Panc1 (cell line): ENCODE measurements at regions not wholly inside any gene's neighbourhood (a gene's known extent, or its start where the extent isn't known, plus 50 kb on each side); places are given as distances from the start of the nearest gene placed in this dataset.

Experiments used
- CTCF ChIP-seq: fragments of 450-650 bp; IDR thresholded peaks from 2 replicates; pipeline ENCODE4 v1.5.1; 2017; ENCODE audit warnings: mild to moderate bottlenecking
- SIN3A ChIP-seq: IDR thresholded peaks from 2 replicates; pipeline ENCODE4 v1.6.1; 2012; ENCODE audit warnings: low read depth, mild to moderate bottlenecking, low read length, moderate library complexity, borderline replicate concordance; ENCODE audit not compliant: insufficient read depth
- TCF7L2 ChIP-seq: IDR thresholded peaks from 2 replicates; pipeline ENCODE4 v1.6.1; 2011; ENCODE audit warnings: mild to moderate bottlenecking, low read depth, low read length, inconsistent platforms
- TF ChIP-seq, protein P1 (sequence below), 2 experiments: IDR thresholded peaks; 2 replicates each; pipeline ENCODE4 v1.6.1; 2011 to 2012; ENCODE audit warnings: low read depth in 2 of 2, control low read depth in 1 of 2, low read length in 1 of 2, mild to moderate bottlenecking in 1 of 2, moderate library complexity in 1 of 2; ENCODE audit not compliant: insufficient read depth in 1 of 2

DNA sequence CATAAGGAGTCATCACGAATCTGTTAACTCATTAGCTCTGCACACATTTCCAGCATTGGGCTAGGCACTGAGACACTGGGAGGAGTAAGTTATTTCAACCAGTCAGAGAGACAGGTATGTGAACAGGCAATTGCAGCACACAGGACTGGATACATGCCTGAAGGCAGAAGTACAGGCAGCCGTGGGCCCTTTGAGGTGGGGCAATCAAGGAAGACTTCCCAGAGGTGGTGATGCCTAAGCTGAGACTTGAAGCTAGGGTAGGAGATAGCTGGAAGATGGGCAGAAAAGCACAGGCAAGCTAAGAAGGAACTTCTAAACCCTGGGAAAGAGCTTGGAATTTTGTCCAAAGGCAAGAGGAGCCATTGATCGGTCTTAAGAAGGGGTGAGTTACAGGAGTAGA, 249.7 kb downstream of the EMX2 start:
- TF ChIP-seq CTCF (no peak), SIN3A (no peak), TCF7L2 (no peak)
- TF ChIP-seq, protein P1, sequence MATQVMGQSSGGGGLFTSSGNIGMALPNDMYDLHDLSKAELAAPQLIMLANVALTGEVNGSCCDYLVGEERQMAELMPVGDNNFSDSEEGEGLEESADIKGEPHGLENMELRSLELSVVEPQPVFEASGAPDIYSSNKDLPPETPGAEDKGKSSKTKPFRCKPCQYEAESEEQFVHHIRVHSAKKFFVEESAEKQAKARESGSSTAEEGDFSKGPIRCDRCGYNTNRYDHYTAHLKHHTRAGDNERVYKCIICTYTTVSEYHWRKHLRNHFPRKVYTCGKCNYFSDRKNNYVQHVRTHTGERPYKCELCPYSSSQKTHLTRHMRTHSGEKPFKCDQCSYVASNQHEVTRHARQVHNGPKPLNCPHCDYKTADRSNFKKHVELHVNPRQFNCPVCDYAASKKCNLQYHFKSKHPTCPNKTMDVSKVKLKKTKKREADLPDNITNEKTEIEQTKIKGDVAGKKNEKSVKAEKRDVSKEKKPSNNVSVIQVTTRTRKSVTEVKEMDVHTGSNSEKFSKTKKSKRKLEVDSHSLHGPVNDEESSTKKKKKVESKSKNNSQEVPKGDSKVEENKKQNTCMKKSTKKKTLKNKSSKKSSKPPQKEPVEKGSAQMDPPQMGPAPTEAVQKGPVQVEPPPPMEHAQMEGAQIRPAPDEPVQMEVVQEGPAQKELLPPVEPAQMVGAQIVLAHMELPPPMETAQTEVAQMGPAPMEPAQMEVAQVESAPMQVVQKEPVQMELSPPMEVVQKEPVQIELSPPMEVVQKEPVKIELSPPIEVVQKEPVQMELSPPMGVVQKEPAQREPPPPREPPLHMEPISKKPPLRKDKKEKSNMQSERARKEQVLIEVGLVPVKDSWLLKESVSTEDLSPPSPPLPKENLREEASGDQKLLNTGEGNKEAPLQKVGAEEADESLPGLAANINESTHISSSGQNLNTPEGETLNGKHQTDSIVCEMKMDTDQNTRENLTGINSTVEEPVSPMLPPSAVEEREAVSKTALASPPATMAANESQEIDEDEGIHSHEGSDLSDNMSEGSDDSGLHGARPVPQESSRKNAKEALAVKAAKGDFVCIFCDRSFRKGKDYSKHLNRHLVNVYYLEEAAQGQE (IDR thresholded peaks at IDR 0.05; ENCODE audit: insufficient read depth in 1 of 2, low read depth in 2 of 2, low read length in 1 of 2) = no peak
